ENCODE measurements at regions not wholly inside any gene's neighbourhood (a gene's known extent, or its start where the extent isn't known, plus 50 kb on each side); places are given as distances from the start of the nearest gene placed in this dataset.

DNA sequence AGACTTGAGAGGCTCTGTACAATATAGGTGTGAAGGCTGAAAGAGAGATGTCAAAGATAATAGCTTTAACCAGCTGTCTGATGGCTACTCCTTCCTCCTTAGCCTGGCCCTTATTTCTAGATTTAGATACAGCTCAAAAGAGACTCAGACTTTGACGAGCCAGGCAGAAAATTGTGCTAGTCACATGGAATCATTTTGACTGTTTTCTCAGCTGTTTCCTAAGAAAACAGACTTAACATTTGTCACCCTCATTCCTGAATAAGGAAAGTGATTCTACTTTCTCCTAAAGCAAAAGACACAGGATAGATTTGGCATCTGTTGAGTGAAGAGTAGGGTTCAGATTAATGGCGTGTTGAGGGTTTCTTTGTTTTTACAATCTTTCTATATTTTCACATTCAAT, 340.7 kb downstream of the DHX15 start:
- no peak for TF ChIP-seq CTCF (IDR thresholded peaks at IDR 0.05; ENCODE audit: extremely low read depth in 1 of 2, insufficient read depth in 1 of 2, low read depth in 1 of 2, low read length in 2 of 2)
- TF ChIP-seq POLR2A (IDR thresholded peaks at IDR 0.05; ENCODE audit: low read depth, low read length): no peak

Data from endothelial cell of umbilical vein (primary cell).